ENCODE measurements at regions not wholly inside any gene's neighbourhood (a gene's known extent, or its start where the extent isn't known, plus 50 kb on each side); places are given as distances from the start of the nearest gene placed in this dataset.
A peak's percentile ranks its signal among the peaks of the same experiment; 100 is the strongest.

DNA sequence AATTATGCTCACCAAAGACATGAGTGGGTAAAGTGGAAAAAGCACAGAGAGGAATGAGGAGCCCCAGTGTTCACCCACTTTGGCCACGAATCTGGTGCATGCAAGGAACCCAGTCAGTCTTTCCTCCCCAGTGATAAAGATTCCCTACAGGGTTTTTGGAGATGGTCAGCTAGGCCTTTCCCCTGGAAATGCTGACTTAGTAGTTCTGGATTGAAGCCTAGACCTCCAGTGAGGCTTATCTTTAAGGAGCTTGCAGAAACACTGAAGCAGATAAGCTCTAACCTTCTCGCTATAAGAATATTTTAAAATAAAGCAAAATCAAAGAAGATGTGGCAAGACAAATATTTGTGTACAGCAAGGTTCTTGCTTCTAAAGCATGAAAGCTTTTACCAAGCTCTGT lies 178.3 kb upstream of the CCDC68 start:
- no peak for TF ChIP-seq CTCF (conservative IDR thresholded peaks at IDR 0.05; ENCODE audit: low read depth, low read length)
- no peak for TF ChIP-seq EZH2phosphoT487 (IDR thresholded peaks at IDR 0.05; ENCODE audit: borderline replicate concordance, low read length)
- TF ChIP-seq EZH2 (IDR thresholded peaks at IDR 0.05; ENCODE audit: low read length, unreplicated experiment) = no peak
- H3K4me3 ChIP-seq (ENCODE audit: low read length) = no peak overlapping the region
- H3K9ac ChIP-seq (ENCODE audit: low read length) = no peak overlapping the region
- peaks cover 3% of the 10 kb centered on the region; the same call in 1 of the 2 replicates for H3K27me3 ChIP-seq (ENCODE audit: low read length)
- no peaks in the 10 kb centered on the region for H3K79me2 ChIP-seq (ENCODE audit: low read length)
- no peak overlapping the region for H3K4me2 ChIP-seq (ENCODE audit: low read length)
- CTCF ChIA-PET = no interaction called here
- DNase-seq (no peak), ATAC-seq (no peak)
- H4K20me1 ChIP-seq (ENCODE audit: low read length) = no peaks in the 10 kb centered on the region
- POLR2A ChIA-PET (ENCODE audit: unreplicated experiment) = no interaction called here
- BruUV-seq (replicated peaks) = no TSS peak
- H3K27ac ChIP-seq (ENCODE audit: low read length) = no peak overlapping the region
- peaks cover 5% of the 10 kb centered on the region; the same call in 1 of the 2 replicates for H3K4me1 ChIP-seq (ENCODE audit: insufficient read depth, low read length)
- no peaks in the 10 kb centered on the region for H3K36me3 ChIP-seq (ENCODE audit: low read depth, low read length)
- intact Hi-C loops (cut with micrococcal nuclease) = no loop called here
- no peak overlapping the region for H2AFZ ChIP-seq (ENCODE audit: low read length)
- H3K9me3 ChIP-seq (ENCODE audit: low read length) = no peaks in the 10 kb centered on the region
- no peaks in the 10 kb centered on the region for H3K9me2 ChIP-seq (replicated peaks; ENCODE audit: low read length)
- no peaks in the 10 kb centered on the region for H3F3A ChIP-seq (ENCODE audit: low read length, unreplicated experiment)

- intact Hi-C loops (cut with micrococcal nuclease) = no loop called here
- H3F3A ChIP-seq (ENCODE audit: low read length, unreplicated experiment) = no peaks in the 10 kb centered on the region
- no peaks in the 10 kb centered on the region for H4K20me1 ChIP-seq (ENCODE audit: low read length)
- CTCF ChIA-PET = no interaction called here
- TF ChIP-seq EZH2 (IDR thresholded peaks at IDR 0.05; ENCODE audit: low read length, unreplicated experiment) (no peak), EZH2phosphoT487 (IDR thresholded peaks at IDR 0.05; ENCODE audit: borderline replicate concordance, low read length) (no peak), CTCF (conservative IDR thresholded peaks at IDR 0.05; ENCODE audit: low read depth, low read length) (no peak)
- no peak overlapping the region for H3K4me3 ChIP-seq (ENCODE audit: low read length)
- no peaks in the 10 kb centered on the region for H3K9me3 ChIP-seq (ENCODE audit: low read length)
- H3K9me2 ChIP-seq (replicated peaks; ENCODE audit: low read length) = no peaks in the 10 kb centered on the region
- POLR2A ChIA-PET (ENCODE audit: unreplicated experiment) = no interaction called here
- H3K27me3 ChIP-seq (ENCODE audit: low read length) = peaks cover 3% of the 10 kb centered on the region; the same call in 1 of the 2 replicates
- no peak overlapping the region for H3K27ac ChIP-seq (ENCODE audit: low read length)
- H3K9ac ChIP-seq (ENCODE audit: low read length) = no peak overlapping the region
- H3K4me1 ChIP-seq (ENCODE audit: insufficient read depth, low read length) = peaks cover 5% of the 10 kb centered on the region; the same call in 1 of the 2 replicates
- no peaks in the 10 kb centered on the region for H3K79me2 ChIP-seq (ENCODE audit: low read length)
- no TSS peak for BruUV-seq (replicated peaks)
- peak overlapping the region; percentile 40; the same call in 1 of the 2 replicates for H2AFZ ChIP-seq (ENCODE audit: low read length)
- ATAC-seq (peak; percentile 55; the same call in 1 of the 2 replicates), DNase-seq (peak; percentile 53)
- peak overlapping the region; percentile 20; the same call in 1 of the 2 replicates for H3K4me2 ChIP-seq (ENCODE audit: low read length)
- no peaks in the 10 kb centered on the region for H3K36me3 ChIP-seq (ENCODE audit: low read depth, low read length)
Measured at GRCh38 chr18:55136864-55137263, 177.6 kb upstream of the CCDC68 start.

GRCh38 chr18:55136258-55136657 lies 177.0 kb upstream of the CCDC68 start:
- CTCF ChIA-PET = no interaction called here
- TF ChIP-seq EZH2 (IDR thresholded peaks at IDR 0.05; ENCODE audit: low read length, unreplicated experiment) (no peak), EZH2phosphoT487 (IDR thresholded peaks at IDR 0.05; ENCODE audit: borderline replicate concordance, low read length) (no peak), CTCF (conservative IDR thresholded peaks at IDR 0.05; ENCODE audit: low read depth, low read length) (no peak)
- 0 out of 2 replicates have a peak overlapping the region, but pooled peaks have one; percentile 20 for H3K4me2 ChIP-seq (ENCODE audit: low read length)
- no peaks in the 10 kb centered on the region for H4K20me1 ChIP-seq (ENCODE audit: low read length)
- no TSS peak for BruUV-seq (replicated peaks)
- intact Hi-C loops (cut with micrococcal nuclease) = no loop called here
- H3K9me2 ChIP-seq (replicated peaks; ENCODE audit: low read length) = no peaks in the 10 kb centered on the region
- H3K9me3 ChIP-seq (ENCODE audit: low read length) = no peaks in the 10 kb centered on the region
- H3K27ac ChIP-seq (ENCODE audit: low read length) = no peak overlapping the region
- POLR2A ChIA-PET (ENCODE audit: unreplicated experiment) = no interaction called here
- H3K27me3 ChIP-seq (ENCODE audit: low read length) = peaks cover 3% of the 10 kb centered on the region; the same call in 1 of the 2 replicates
- no peaks in the 10 kb centered on the region for H3F3A ChIP-seq (ENCODE audit: low read length, unreplicated experiment)
- H3K4me1 ChIP-seq (ENCODE audit: insufficient read depth, low read length) = peaks cover 5% of the 10 kb centered on the region; the same call in 1 of the 2 replicates
- no peaks in the 10 kb centered on the region for H3K36me3 ChIP-seq (ENCODE audit: low read depth, low read length)
- H3K9ac ChIP-seq (ENCODE audit: low read length) = no peak overlapping the region
- no peak for ATAC-seq
- H3K79me2 ChIP-seq (ENCODE audit: low read length) = no peaks in the 10 kb centered on the region
- DNase-seq = no peak
- H2AFZ ChIP-seq (ENCODE audit: low read length) = no peak overlapping the region
- no peak overlapping the region for H3K4me3 ChIP-seq (ENCODE audit: low read length)
